HepG2 (cell line): ENCODE measurements at regions not wholly inside any gene's neighbourhood (a gene's known extent, or its start where the extent isn't known, plus 50 kb on each side); places are given as distances from the start of the nearest gene placed in this dataset.

ENCODE experiments used
- ATAC-seq: fragments of 200-7000 bp; cut with Tn5 transposase; 3 replicates; pipeline ENCODE4 v1.9.1; 2020; ENCODE audit warnings: mild to moderate bottlenecking, moderate library complexity
- BruUV-seq: library from RNA; stranded (reverse); fragments of 400-500 nt; replicated peaks from 2 replicates; lab custom pipeline; 2021; lab: Mats Ljungman, UMichigan
- CTCF ChIA-PET: fragments of 300-600 bp; formaldehyde crosslinking; extraction: SDS; loops from one replicate; lab custom pipeline; 2021; ENCODE audit warnings: low total read pairs, inconsistent platforms, low intra/inter-chr PET ratio; lab: Yijun Ruan, JAX
- POLR2A ChIA-PET: fragments of 350-600 bp; sonication (Branson Sonifier 250); formaldehyde crosslinking; loops from one replicate; lab custom pipeline; 2020; ENCODE audit warnings: antibody characterized with exemption, inconsistent platforms; lab: Yijun Ruan, JAX
- DNase-seq: peaks from one replicate; pipeline ENCODE4 v3.0.0-alpha.2; 2015; ENCODE audit warnings: low spot score
- FAIRE-seq: peaks from 3 replicates; lab custom pipeline; 2011; peaks lifted over from hg19 to GRCh38; lab: Jason Lieb, UNC
- H2AFZ ChIP-seq: one replicate; pipeline ENCODE4 v1.6.1; 2011; ENCODE audit warnings: low read length, inconsistent platforms
- H3K27ac ChIP-seq: fragments of 300-600 bp; 3 replicates; pipeline ENCODE4 v1.8.0; 2011; ENCODE audit warnings: mixed run types, mild to moderate bottlenecking, mixed read lengths, low read length, inconsistent platforms; ENCODE audit not compliant: insufficient read depth; ENCODE audit errors: extremely low read length
- H3K27me3 ChIP-seq, 2 experiments: fragments of 200-600 bp in 1 of 2; 2 replicates in 1 of 2; 3 replicates in 1 of 2; pipeline versions ENCODE4 v1.6.0 to v1.8.0; 2011; ENCODE audit warnings: low read length in 2 of 2, mild to moderate bottlenecking in 2 of 2, moderate library complexity in 2 of 2, inconsistent platforms in 1 of 2; ENCODE audit not compliant: insufficient read depth in 2 of 2, control insufficient read depth in 1 of 2
- H3K36me3 ChIP-seq, 2 experiments: fragments of 200-600 bp in 1 of 2; replicated peaks in 1 of 2; 2 replicates in 1 of 2; 3 replicates in 1 of 2; pipeline versions ENCODE4 v1.5.1 to v1.8.0; 2011; ENCODE audit warnings: low read length in 2 of 2, inconsistent platforms in 1 of 2; ENCODE audit not compliant: insufficient read depth in 2 of 2, control insufficient read depth in 1 of 2
- H3K4me1 ChIP-seq: 2 replicates; pipeline ENCODE4 v1.5.1; 2012; ENCODE audit warnings: low read length, inconsistent platforms; ENCODE audit not compliant: insufficient read depth
- H3K4me2 ChIP-seq: 2 replicates; pipeline ENCODE4 v1.6.0; 2011; ENCODE audit warnings: low read depth, low read length, inconsistent platforms
- H3K4me3 ChIP-seq, 3 experiments: fragments of 200-600 bp in 1 of 3; sonication (generic), shearing (Covaris generic) in 1 of 3; replicated peaks in 1 of 3; 2 replicates each; pipeline ENCODE4 v1.5.1; 2011 to 2016; ENCODE audit warnings: low read length in 3 of 3, inconsistent platforms in 2 of 3, low read depth in 2 of 3, mild to moderate bottlenecking in 2 of 3, control low read depth in 1 of 3, mixed read lengths in 1 of 3; ENCODE audit not compliant: insufficient read depth in 1 of 3
- H3K79me2 ChIP-seq: one replicate; pipeline ENCODE4 v1.6.1; 2011; ENCODE audit warnings: low read length, inconsistent platforms; ENCODE audit not compliant: insufficient read depth
- H3K9ac ChIP-seq: 2 replicates; pipeline ENCODE4 v1.6.0; 2011; ENCODE audit warnings: mild to moderate bottlenecking, low read depth, low read length, inconsistent platforms; ENCODE audit not compliant: insufficient read depth
- H3K9me3 ChIP-seq: 2 replicates; pipeline ENCODE4 v1.5.1; 2012; ENCODE audit warnings: mild to moderate bottlenecking, low read length
- H4K20me1 ChIP-seq: 2 replicates; pipeline ENCODE4 v1.6.0; 2011; ENCODE audit warnings: inconsistent platforms, mild to moderate bottlenecking, low read length, moderate library complexity; ENCODE audit not compliant: insufficient read depth
- CREB1 ChIP-seq, 2 experiments: fragments of 450-650 bp in 1 of 2; IDR thresholded peaks; 2 replicates each; pipeline ENCODE4 v1.6.1; 2016 to 2017; ENCODE audit warnings: control low read depth in 1 of 2, mild to moderate bottlenecking in 1 of 2, missing compliant biosample characterization in 1 of 2, missing genetic modification characterization in 1 of 2
- HNRNPLL ChIP-seq: fragments of 200-400 bp; formaldehyde crosslinking; IDR thresholded peaks from 2 replicates; pipeline ENCODE4 v1.6.1; 2017; ENCODE audit warnings: mild to moderate bottlenecking, low read depth, low read length; ENCODE audit not compliant: poor library complexity, severe bottlenecking
- KMT2A ChIP-seq: sonication (generic); formaldehyde crosslinking; IDR thresholded peaks from 2 replicates; pipeline ENCODE4 v1.4.0; 2020; ENCODE audit warnings: missing genetic modification reagents
- NFIB ChIP-seq: sonication (generic); formaldehyde crosslinking; IDR thresholded peaks from 2 replicates; pipeline ENCODE4 v1.9.0; 2021; ENCODE audit warnings: missing genetic modification reagents, mild to moderate bottlenecking, borderline replicate concordance
- POLR2A ChIP-seq, 2 experiments: IDR thresholded peaks; 2 replicates each; pipeline ENCODE4 v1.6.1; 2011; ENCODE audit warnings: low read depth in 2 of 2, low read length in 2 of 2, mild to moderate bottlenecking in 1 of 2, moderate library complexity in 1 of 2; ENCODE audit not compliant: insufficient read depth in 1 of 2
- PPARG ChIP-seq: conservative IDR thresholded peaks from 2 replicates; pipeline ENCODE4 v1.6.1; 2016; ENCODE audit warnings: missing biosample characterization, missing genetic modification reagents
- SP5 ChIP-seq: IDR thresholded peaks from 2 replicates; pipeline ENCODE4 v1.6.1; 2016; ENCODE audit warnings: low read depth, borderline replicate concordance
- SRSF1 ChIP-seq: fragments of 200-400 bp; formaldehyde crosslinking; optimal IDR thresholded peaks from 2 replicates; pipeline ENCODE3; 2017; ENCODE audit warnings: mild to moderate bottlenecking, low read depth, low read length, moderate library complexity
- ZNF407 ChIP-seq: sonication (generic); formaldehyde crosslinking; IDR thresholded peaks from one replicate; pipeline ENCODE4 v1.5.1; 2020; ENCODE audit warnings: mild to moderate bottlenecking, missing genetic modification reagents; ENCODE audit errors: not compliant biosample characterization
- WGBS: methylation state at CpG from one replicate; pipeline ENCODE4 v1.1.6; 2017; ENCODE audit warnings: low lambda C conversion rate; 5-methylcytosine and 5-hydroxymethylcytosine counted together
- in situ Hi-C: cut with HindIII; loops from 2 replicates; pipeline ENCODE4 v1.10.0; 2017; ENCODE audit warnings: low pct_unique_long_range_greater_than_20kb; ENCODE audit not compliant: extremely low pct_ligation_motif_present
- intact Hi-C: fragments of 100-400 bp; cut with micrococcal nuclease; formaldehyde crosslinking; loops from one replicate; pipeline ENCODE4 v1.10.0; 2022; ENCODE audit not compliant: unreplicated experiment
- TF ChIP-seq, protein P1 (sequence below): sonication (generic); formaldehyde crosslinking; IDR thresholded peaks from 2 replicates; pipeline ENCODE4 v1.8.1; 2023; ENCODE audit warnings: missing genetic modification reagents, mild to moderate bottlenecking, borderline replicate concordance
- TF ChIP-seq, protein P2 (sequence below): sonication (generic); formaldehyde crosslinking; IDR thresholded peaks from 2 replicates; pipeline ENCODE4 v1.4.0; 2020; ENCODE audit warnings: missing genetic modification reagents
- TF ChIP-seq, protein P3 (sequence below): sonication (generic); formaldehyde crosslinking; IDR thresholded peaks from 2 replicates; pipeline ENCODE4 v1.8.0; 2022; ENCODE audit warnings: missing genetic modification reagents, mild to moderate bottlenecking, moderate library complexity, borderline replicate concordance

DNA sequence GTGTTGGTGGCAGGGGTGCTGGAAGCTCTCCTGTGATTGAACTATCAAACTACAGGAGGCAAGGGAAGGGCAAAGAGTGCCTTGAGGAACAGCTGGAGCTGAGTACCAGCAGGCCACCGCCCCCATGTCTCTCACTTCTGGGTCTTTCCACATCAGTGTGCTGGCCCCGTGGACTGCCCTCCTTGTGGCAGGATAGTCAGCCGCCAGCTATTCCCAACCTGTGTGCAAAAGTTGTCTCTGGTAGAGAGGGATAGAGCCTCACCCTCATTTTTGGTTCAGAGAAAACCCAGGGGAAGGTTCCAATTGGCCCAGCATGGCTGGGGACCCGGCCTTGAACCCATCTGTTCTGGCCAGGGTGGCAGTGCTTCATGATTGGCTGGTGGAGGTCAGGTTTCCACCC, 211.8 kb downstream of the IRF8 start:
- no peak for DNase-seq
- ChIA-PET CTCF (no interaction called here), POLR2A (no interaction called here)
- no peak for FAIRE-seq
- Histone ChIP-seq H3K27me3 (no peaks in the 10 kb centered on the region; a peak in 1 of 5 replicates), H3K4me3 (no peak overlapping the region), H3K4me1 (no peaks in the 10 kb centered on the region), H2AFZ (no peak overlapping the region), H4K20me1 (no peaks in the 10 kb centered on the region), H3K9ac (no peak overlapping the region), H3K79me2 (no peaks in the 10 kb centered on the region), H3K4me2 (no peak overlapping the region), H3K27ac (no peak overlapping the region), H3K9me3 (peaks cover 9% of the 10 kb centered on the region), H3K36me3 (no peaks in the 10 kb centered on the region)
- 40% methylated on average over 4 of the region's 4 CpGs for WGBS
- intact Hi-C loops: no loop called here
- in situ Hi-C loops: no loop called here
- TF ChIP-seq PPARG (CRISPR knock-in tag) (no peak), POLR2A (IDR thresholded peaks at IDR 0.05; ENCODE audit: insufficient read depth in 1 of 2, low read depth in 2 of 2, low read length in 2 of 2) (no peak), KMT2A (no peak), HNRNPLL (no peak), SP5 (CRISPR knock-in tag) (no peak), ZNF407 (CRISPR knock-in tag) (no peak), NFIB (CRISPR knock-in tag) (no peak), CREB1 (IDR thresholded peaks at IDR 0.05) (no peak), CREB1 (CRISPR knock-in tag; IDR thresholded peaks at IDR 0.05) (no peak), SRSF1 (no peak)
- TF ChIP-seq, protein P1, sequence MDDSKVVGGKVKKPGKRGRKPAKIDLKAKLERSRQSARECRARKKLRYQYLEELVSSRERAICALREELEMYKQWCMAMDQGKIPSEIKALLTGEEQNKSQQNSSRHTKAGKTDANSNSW (CRISPR knock-in tag): no peak
- TF ChIP-seq, protein P2, sequence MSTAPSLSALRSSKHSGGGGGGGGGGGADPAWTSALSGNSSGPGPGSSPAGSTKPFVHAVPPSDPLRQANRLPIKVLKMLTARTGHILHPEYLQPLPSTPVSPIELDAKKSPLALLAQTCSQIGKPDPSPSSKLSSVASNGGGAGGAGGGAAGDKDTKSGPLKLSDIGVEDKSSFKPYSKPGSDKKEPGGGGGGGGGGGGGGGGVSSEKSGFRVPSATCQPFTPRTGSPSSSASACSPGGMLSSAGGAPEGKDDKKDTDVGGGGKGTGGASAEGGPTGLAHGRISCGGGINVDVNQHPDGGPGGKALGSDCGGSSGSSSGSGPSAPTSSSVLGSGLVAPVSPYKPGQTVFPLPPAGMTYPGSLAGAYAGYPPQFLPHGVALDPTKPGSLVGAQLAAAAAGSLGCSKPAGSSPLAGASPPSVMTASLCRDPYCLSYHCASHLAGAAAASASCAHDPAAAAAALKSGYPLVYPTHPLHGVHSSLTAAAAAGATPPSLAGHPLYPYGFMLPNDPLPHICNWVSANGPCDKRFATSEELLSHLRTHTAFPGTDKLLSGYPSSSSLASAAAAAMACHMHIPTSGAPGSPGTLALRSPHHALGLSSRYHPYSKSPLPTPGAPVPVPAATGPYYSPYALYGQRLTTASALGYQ: no peak
- TF ChIP-seq, protein P3, sequence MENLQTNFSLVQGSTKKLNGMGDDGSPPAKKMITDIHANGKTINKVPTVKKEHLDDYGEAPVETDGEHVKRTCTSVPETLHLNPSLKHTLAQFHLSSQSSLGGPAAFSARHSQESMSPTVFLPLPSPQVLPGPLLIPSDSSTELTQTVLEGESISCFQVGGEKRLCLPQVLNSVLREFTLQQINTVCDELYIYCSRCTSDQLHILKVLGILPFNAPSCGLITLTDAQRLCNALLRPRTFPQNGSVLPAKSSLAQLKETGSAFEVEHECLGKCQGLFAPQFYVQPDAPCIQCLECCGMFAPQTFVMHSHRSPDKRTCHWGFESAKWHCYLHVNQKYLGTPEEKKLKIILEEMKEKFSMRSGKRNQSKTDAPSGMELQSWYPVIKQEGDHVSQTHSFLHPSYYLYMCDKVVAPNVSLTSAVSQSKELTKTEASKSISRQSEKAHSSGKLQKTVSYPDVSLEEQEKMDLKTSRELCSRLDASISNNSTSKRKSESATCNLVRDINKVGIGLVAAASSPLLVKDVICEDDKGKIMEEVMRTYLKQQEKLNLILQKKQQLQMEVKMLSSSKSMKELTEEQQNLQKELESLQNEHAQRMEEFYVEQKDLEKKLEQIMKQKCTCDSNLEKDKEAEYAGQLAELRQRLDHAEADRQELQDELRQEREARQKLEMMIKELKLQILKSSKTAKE (CRISPR knock-in tag): no peak
- BruUV-seq: no TSS peak
- ATAC-seq: no peak
